Superior temporal gyrus (tissue), 1 donor: ENCODE measurements at regions not wholly inside any gene's neighbourhood (a gene's known extent, or its start where the extent isn't known, plus 50 kb on each side); places are given as distances from the start of the nearest gene placed in this dataset.

Experiments
- DNase-seq: peaks from one replicate; pipeline ENCODE4 v3.0.0-alpha.2; 2016; ENCODE audit errors: extremely low spot score

DNA sequence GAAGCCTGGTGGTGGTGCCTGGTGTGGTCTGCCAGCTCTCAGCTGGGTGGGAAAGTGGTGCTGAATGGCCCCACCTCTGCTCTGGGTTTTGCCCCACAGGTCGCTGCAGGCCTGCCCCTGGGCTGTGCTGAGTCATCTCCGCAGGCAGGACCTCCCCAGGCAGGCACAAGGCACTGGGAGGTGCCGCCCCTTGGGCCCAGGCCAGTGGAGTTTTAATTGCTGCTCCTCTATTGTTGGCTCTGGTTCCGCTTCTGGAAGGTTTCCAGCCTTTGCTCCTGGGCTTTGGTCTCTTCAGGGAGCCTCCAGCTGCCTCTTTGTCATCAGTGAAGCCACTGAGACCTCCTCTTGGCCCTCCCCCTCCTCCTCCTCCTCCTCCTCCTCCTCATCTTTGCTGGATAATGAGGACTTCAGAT lies 180.3 kb upstream of the GRB10 start:
- DNase-seq = no peak

DNA sequence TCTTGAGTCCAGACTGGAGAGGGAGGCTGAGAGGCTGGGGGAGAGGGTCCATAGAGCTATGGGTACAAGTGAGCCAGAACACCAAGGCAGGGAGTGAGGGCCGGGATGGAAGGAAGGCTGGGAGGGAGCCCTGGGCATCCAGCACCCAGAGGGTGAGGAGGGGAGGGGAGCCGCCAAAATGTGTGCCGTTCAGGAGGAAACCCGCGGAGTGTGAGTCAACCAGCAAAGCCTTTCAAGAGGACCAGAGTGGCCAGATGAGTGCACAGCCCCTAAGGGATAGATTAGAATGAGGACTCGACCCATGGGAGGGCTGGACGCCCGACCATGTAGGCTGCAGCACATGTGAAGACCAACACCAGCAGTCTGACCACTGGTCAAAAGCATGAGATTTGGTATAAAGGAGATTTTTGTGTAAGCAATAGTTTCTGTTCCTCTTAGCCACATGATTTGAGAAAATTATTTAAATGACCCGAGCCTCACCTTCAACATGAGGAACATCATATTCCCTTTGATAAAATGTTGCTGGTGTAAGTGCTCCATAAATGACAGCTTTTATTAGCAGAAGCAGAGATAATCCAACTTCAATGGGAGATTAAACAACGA lies 179.7 kb upstream of the GRB10 start:
- no peak for DNase-seq

DNA sequence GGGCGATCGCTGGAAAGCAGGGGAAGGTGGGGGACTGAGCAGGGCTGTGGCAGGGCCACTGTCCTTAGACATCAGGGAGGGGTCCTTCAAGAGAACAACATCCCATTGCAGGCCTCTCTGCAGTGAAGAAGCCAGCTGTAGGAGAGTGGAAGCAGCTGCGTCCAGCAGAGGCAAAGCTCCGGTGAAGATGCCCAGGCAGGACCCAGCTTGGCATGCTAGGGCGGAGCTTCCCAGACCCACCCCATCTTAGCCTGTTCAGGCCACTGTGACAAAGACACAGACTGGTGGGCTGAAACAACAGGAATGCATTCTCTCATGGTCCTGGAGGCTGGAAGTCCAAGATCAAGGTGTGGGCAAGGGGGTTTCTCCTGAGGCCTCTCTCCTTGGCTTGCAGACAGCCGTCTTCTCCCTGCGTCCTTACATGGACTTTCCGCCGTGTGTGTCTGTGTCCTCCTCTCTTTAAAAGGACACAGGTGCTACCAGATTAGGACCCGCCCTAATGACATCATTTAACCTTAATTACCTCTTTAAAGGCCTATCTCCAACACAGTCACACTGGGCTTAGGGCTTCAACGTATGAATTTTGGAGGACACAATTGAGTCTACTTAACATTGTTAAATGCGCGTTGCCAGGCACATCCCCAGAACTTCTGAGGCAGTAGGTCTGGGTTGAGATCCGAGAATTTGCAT lies 178.1 kb upstream of the GRB10 start:
- no peak for DNase-seq

DNA sequence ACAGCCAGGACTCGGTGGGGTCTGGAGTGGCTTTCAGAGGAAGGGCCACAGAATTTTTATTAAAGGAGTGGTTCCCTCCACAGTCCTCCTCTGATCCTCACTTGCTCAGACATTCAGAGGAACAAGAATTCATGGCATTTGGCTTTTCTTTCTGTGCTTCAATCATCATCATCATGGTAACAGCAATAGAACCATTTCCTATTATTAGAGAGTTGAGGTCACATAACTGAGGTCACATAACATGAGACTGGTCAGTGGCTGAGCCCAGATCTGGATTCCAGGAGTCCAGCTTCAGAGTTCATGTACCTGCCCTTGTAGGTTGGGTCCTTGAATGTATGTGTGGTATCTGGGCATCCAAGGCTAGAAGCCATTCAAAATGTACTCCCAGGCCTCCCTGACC lies 177.3 kb upstream of the GRB10 start:
- DNase-seq = no peak

DNA sequence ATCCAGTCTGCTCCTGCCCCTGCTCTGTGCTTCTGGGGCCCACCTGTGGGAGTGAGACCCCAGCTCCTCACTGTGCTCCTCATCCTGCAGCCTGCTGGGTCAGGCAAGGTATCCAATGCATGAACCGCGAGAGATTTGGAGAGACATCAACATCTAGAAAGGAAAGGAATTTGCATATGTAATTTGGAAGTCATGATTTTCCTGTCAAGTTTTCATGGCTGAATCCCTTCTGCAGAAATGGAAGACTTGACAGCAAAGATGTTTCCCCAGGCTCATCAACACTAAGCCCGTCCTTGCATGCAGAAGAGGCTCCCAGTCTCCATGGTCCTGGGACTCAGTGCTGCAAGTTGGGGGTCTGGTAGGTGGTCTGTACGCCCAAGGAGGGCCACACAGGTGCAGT lies 176.9 kb upstream of the GRB10 start:
- DNase-seq = no peak

DNA sequence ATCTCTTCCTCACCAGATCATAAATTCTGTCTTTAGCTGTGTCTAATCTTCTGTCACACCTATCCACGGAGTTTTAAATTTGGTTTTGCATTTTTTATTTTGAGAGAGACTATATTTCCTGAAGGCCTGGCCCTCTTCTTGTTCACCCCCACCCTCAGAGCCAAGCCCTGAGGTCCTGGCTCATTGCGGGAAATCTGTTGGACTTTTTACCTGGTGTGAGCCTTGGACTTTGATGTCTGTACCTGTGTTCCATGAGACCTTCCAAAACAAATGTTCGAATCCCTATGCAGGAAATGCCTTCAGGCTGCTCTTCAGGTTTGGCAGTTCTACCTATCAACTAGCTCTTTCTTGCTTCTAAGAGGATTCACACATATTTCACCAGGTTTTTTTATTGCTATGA lies 175.2 kb upstream of the GRB10 start:
- DNase-seq = no peak

DNA sequence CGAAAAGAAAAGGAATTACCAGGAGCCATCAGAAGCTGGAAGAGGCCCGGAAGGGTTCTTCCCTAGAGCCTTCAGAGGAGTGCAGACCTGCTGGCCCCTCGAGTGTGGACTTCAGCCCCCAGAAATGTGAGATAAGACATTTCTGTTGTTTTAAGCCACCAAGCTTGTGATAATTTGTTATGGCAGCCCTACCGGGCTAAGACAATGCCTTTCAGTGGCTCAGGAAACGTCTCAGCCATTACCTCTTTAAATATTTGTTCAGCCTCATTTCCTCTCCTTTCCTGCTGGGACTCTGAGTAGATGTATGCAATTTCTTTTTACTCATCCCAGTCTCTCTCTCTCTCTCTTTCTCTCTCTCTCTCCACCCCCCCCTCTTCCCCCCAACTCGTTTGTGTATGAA lies 174.7 kb upstream of the GRB10 start:
- DNase-seq = no peak

DNA sequence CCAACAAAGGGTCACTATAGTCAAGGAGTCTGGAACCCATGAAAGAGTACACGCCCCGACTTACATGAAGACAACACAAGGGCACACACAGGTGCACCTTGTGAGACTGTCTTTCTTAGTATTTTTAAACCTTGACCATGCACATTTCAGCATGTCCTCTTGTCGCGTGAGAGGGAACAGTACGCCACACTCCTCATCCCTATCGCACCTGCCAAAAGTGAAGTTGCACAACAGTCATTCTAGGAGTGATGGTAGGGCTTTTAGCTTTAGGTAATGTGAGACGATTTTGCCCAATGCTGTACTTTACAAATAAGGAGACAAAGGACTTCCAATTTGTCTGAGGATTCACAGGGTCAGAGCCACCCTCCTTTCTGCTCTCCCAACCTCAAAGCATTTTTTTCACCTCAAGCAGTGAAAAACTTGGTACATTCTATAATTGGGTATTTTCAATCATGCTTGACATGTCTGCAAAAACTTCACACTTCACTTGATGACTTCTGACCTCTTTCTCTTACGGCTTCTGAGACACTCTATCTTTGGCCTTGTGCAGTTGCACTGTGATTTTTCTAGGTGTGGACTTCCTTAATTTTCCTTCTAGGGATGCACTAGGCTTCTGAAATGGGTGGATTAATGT lies 173.9 kb upstream of the GRB10 start:
- DNase-seq = no peak

DNA sequence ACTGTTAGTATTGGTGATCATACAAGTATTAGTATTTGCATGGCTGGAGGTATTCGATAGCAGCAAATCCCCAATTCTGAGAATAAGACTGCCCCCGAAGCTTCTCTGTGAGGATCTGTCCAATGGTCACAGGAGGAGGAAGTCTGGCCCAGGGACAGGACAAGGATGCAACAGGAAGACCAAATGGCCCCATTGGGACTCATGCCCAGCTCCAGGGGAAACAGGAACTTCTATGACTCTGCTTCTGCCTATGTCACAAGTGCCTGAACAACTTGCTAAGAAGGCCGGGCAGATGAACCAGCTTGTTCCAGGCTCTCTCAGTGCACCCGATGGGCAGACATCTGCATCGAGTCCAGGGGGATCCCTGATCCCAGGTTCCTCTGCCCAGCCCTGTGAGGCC lies 172.0 kb upstream of the GRB10 start:
- DNase-seq = no peak

DNA sequence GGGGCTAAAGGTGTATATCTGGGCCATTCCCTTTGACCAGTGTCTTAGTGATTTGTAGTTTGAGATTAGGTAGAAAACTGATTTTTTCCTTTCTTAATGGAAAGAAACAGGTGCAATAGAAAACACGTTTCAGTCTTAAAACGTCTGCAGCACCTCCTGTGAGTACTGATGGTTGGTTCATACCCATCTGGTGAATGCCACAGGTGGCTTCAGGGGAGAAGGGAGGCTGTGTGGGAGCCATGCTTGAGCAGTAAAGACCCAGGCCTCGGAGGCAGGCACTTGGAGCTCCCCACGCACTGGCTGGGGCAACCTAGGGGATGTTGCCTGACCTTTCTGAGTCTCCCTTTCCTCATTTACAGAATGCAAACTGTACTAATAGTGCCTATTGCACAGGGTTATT lies 171.5 kb upstream of the GRB10 start:
- DNase-seq = no peak

DNA sequence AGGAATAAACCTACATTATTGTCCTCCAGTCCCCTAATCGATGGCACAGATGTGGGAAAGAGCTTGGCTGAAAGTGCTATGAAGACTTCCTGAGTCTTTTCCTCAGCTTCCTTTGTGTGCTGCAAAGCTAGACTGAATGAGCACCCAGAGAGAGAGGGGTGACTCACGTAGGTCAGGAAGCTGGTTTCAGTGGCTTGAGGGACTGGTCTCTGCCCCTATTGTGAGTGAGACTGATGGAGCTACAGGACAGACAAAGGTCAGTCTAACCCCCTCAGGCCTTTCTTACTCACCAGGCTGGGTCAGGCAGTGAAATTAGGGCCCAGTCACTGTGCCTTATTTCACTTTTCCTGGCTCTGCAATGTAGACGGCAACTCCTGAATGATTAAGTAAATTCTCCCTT lies 171.1 kb upstream of the GRB10 start:
- DNase-seq = no peak

DNA sequence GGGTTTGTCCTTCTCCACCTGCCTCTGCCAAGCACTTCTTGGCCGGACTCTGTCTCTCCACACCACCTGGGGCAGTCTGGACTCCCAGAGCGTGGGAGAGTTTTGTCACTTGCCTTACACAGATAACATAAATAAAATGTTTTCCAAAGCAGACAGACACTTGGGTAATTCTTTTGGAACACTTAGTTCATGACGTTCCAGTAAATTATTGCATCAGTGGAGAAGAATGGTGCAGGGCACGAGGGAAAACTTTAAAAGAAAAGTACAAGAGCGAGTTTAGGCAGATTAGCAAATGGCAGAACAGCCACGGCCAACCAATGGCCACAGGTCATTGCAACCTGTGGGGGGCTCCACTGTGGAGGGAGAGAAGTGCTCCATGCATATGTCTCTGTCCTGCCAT lies 170.6 kb upstream of the GRB10 start:
- no peak for DNase-seq

DNA sequence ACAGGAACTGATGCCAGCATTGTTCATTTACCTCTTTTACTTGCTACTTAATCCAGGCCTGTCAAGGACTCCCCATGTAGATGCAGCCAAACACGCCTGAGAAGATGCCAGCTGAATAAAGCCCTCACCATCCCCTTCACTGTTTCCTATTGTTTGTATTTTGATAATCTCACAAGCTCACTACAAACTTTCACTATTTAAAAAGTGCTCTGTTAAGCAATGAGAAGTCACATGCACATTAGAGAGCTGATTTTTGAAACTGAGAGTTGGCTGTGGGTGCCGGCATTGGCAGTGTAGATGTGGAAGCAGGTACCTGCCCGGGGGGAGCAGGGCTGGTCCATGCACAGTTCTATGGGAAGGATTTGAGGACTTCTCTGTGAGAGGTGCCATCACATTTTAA lies 169.8 kb upstream of the GRB10 start:
- DNase-seq = no peak

DNA sequence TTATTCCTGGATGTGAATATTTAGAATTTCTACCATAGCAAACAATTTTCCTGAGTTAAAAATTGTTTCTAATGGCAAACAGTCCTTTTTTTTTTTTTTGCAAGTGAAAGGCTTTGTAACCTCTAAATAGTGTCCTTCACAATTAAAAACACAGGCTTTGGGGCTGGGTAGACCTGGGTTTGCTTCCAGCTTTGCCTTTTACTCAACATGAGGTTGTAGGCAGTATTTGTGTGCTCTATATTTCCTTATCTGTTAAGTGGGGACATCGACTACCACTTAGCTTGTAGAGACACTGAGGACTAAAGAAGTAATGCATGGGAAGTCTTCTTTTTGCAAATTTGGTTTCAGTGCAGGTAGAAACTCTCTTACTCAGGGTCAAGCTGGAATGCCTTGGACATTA lies 169.4 kb upstream of the GRB10 start:
- no peak for DNase-seq

DNA sequence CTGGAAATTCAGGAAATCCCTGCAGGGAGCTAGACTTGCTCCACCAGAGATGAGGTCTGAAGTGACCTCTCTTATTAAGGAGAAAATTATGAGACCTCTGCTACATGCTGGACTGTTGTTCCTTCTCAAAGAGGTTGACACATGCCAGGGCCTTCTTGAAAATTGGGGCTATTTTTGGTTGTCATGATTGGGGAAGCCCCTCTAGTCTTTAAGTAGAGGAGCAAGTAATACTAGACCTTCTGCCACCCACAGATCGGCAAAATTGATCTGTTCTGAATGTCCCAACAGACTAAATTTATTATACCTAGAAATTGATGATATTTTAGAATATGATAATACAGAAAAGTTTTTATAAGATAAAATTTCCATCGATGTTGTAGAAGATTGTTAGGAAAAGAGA lies 160.8 kb upstream of the GRB10 start:
- no peak for DNase-seq

DNA sequence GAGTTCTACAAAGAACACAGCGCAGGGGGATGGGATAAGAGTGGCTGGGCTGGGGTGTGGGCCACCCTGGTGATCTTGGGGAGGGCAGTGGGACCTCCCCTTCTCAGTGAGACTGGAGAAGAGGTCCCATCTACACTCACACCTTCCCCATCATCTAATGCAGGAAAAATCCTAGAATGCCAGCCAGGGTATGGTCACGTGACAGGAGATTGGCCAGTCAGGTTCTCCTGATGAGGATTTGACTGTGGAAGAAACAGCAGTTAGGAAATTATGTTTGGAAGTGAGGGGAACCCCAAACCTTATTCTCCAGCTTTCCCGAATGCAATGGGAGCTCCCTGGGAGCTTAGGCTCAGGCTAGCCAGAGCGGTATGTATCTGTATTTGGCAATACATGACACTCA lies 158.8 kb upstream of the GRB10 start:
- no peak for DNase-seq

DNA sequence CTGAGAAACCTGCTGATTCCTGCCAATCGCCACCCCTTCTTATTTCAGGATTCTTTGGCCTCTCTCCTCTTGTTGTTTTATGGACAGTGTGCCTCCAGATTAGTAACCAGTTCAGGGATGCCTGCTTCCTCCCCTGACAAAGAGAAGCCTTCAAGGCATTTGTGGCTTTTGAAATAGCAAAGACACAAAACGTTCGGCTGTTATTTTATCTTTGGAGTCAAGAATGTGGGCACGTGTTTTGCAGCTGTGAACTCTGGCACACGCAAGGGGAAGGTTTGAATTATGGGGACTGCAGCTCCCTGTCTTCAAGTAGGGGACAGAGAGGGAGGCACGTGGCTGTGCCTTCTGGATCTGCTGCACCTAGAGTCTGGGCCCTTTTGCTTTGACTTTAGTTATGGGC lies 157.9 kb upstream of the GRB10 start:
- DNase-seq = no peak

DNA sequence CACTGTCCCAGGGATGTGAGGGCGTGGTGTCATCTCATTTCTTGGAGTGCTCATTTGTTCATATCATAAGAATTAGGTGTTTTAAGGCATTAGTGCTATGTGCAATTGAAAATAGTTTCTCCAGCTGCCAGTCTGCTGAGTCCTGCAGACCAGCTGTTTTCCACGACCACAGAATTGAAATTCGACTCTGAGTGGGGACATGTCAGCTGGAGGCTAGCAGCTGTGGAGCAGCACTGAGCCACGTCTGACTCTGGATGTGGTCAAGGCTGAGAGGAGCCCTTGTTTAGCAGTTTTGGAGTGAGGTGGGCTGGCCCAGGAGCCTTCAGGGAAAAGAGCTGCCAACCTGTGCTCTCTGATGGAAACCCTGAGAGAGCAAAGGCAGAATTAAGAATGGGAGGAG lies 156.3 kb upstream of the GRB10 start:
- DNase-seq = no peak

DNA sequence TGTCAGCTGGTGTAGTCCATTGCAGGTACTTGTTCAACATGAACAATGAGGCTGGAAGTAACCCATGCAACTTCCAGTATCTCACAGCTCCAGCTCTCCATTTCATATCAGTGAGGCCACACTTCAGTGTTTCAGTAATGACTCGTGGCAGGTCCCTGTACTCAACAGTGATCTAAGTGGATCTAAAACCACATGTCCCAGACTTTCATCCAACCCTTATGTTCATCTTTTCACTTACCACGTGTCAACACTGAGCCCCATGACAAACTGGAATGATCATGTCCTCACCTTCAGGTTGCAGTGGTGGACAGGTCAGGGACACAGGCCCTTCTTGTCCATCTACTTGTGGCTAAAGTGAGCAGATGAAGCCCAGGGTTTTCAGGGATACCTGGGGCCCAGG lies 155.0 kb upstream of the GRB10 start:
- no peak for DNase-seq

DNA sequence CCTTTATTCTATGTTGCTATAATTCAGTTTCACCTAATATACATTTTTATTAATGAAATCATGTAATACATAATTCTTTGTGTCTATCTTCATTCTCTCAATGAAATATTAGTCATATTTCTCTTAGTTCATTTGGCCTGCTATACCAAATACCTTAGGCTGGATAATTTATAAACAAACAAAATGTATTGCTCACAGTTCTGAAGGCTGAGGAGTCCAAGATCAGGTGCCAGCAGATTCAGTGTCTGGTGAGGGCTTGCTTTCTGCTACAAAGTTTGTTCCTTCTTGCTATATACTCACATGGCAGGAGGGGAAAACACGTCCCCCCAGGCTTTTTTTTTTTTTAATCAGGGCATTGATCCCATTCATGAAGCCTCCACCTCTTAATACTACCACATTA lies 143.4 kb upstream of the GRB10 start:
- no peak for DNase-seq

DNA sequence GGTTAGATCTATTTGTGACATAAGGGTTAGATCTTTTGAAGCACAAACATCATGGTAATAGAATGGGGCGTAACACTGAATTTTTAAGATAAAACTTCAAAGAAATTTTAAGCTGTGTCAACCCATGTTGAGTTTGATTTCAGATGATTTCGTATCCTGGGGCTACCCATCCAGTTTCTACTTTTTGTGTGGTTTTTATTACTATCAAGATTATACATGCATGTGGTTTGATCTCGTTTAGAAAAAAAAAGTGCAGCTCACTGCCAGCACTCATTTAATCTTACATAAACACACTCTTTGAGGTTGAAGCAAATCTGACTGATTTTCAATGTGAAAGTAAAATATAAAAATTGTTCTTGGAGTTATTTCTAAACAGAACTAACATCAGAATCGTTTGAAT lies 140.8 kb upstream of the GRB10 start:
- no peak for DNase-seq

DNA sequence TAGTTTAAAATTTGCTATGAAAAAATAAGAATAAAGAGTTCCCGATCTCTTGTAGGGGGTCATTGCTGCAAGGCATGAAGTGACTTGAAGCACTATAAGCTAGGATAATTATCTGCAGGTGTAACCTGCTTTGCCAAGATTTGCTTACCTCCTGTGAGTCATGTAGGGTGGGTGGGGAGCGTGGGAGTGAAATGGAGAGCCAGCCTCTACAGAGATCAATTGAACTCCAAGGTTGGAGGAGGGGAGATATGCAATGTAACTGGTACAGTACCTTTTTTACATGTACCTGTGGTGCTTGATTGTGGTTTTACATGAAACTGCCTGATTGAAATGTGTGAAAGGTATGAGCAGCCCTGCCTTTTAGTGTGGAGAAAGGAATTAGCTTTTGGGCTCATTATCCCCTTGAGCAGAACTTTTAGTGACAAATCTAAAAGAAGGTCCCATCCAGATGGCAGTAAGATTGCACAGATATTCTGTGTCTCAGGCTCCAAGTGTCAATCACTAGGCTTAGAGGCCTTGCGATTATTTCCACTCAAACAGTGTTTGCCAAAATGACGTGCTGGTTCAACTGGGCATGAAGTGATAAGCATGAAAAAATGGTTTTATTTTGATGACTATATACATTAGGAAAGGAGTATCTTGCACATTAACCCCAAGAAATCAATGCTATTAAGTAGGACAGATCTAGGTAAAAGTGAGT lies 138.6 kb upstream of the GRB10 start:
- no peak for DNase-seq

DNA sequence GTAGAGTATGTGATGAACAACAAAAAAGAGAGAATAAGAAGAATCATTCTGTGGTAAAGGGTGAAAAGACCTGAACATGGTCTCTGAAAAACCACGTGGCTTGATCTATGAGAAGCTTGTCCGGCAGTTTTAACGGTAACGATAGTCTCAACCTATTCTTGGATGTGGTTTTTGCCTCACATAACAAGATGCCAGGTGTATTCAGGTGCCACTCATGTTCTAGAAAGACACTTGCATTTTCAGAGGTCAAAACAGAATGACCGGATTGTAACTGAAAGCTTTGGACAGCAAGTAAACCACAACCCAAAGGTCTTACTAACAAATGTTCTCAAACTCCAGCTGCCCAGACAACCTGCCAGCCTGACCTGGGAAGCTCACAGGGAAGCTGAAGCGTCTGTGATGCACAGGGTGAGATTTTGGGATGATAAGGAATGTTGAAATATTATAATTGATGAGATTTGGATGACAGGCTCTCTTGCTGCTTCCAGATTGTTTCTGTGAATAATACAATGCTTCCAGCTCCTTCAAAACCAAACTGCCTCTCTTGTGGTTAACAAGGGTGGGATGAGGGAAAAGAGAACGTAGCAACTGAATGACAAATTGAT lies 137.4 kb upstream of the GRB10 start:
- DNase-seq = no peak
